Glomerular visceral epithelial cell (primary cell): ENCODE measurements at regions not wholly inside any gene's neighbourhood (a gene's known extent, or its start where the extent isn't known, plus 50 kb on each side); places are given as distances from the start of the nearest gene placed in this dataset.
A peak's percentile ranks its signal among the peaks of the same experiment; 100 is the strongest.

ENCODE experiments used
- DNase-seq: peaks from one replicate; pipeline ENCODE4 v3.0.0-alpha.2; 2016; ENCODE audit errors: extremely low spot score

GRCh38 chrX:6472652-6473342 lies 62.1 kb downstream of the VCX3A start:
- no peak for DNase-seq

GRCh38 chrX:6468706-6469105 lies 66.2 kb downstream of the VCX3A start:
- DNase-seq: no peak

GRCh38 chrX:6465756-6466155 lies 69.2 kb downstream of the VCX3A start:
- no peak for DNase-seq

- no peak for DNase-seq
Measured at GRCh38 chrX:6464726-6465125, 70.2 kb downstream of the VCX3A start.

- peak; percentile 77 for DNase-seq
Measured at GRCh38 chrX:6460893-6461490, 73.9 kb downstream of the VCX3A start.

- peak; percentile 45 for DNase-seq
Measured at GRCh38 chrX:6456196-6456595, 78.7 kb downstream of the VCX3A start.

GRCh38 chrX:6449946-6450345 lies 85.0 kb downstream of the VCX3A start:
- no peak for DNase-seq

- peak; percentile 22 for DNase-seq
Measured at GRCh38 chrX:6448003-6448402, 86.9 kb downstream of the VCX3A start.

GRCh38 chrX:6446582-6446981 lies 88.3 kb downstream of the VCX3A start:
- DNase-seq: no peak

- no peak for DNase-seq
Measured at GRCh38 chrX:6440648-6441047, 94.3 kb downstream of the VCX3A start.

GRCh38 chrX:6432226-6432625 lies 102.7 kb downstream of the VCX3A start:
- DNase-seq: no peak

GRCh38 chrX:6407542-6407941 lies 127.4 kb downstream of the VCX3A start:
- no peak for DNase-seq

GRCh38 chrX:6386837-6387236 lies 148.1 kb downstream of the VCX3A start:
- DNase-seq: no peak

- no peak for DNase-seq
Measured at GRCh38 chrX:6384921-6385320, 150.0 kb downstream of the VCX3A start.

GRCh38 chrX:6384371-6384770 lies 150.5 kb downstream of the VCX3A start:
- DNase-seq: no peak

- no peak for DNase-seq
Measured at GRCh38 chrX:6383917-6384316, 151.0 kb downstream of the VCX3A start.

- DNase-seq: no peak
Measured at GRCh38 chrX:6383488-6383887, 151.4 kb downstream of the VCX3A start.

GRCh38 chrX:6382284-6382683 lies 152.6 kb downstream of the VCX3A start:
- DNase-seq: no peak

- DNase-seq: no peak
Measured at GRCh38 chrX:6377103-6377764, 148.6 kb upstream of the NLGN4X start.

- no peak for DNase-seq
Measured at GRCh38 chrX:6374556-6374955, 145.9 kb upstream of the NLGN4X start.

- no peak for DNase-seq
Measured at GRCh38 chrX:6372981-6373380, 144.3 kb upstream of the NLGN4X start.

GRCh38 chrX:6371353-6371752 lies 142.7 kb upstream of the NLGN4X start:
- no peak for DNase-seq

GRCh38 chrX:6363188-6363587 lies 134.5 kb upstream of the NLGN4X start:
- DNase-seq: no peak
